GM18858 (cell line): ENCODE measurements at regions not wholly inside any gene's neighbourhood (a gene's known extent, or its start where the extent isn't known, plus 50 kb on each side); places are given as distances from the start of the nearest gene placed in this dataset.
"Not testable (repeated sequence)": the region's sequence is repeated elsewhere in the genome, so short reads cannot be mapped to it uniquely, and the experiment has no call there.

Source experiments
- ATAC-seq: cut with Tn5 transposase; IDR thresholded peaks from one replicate; pipeline ENCODE4 v1.9.1; 2021; ENCODE audit not compliant: unreplicated experiment

- no peak for ATAC-seq
Observed at GRCh38 chr9:124084087-124084486, 72.5 kb downstream of the LHX2 start.

DNA sequence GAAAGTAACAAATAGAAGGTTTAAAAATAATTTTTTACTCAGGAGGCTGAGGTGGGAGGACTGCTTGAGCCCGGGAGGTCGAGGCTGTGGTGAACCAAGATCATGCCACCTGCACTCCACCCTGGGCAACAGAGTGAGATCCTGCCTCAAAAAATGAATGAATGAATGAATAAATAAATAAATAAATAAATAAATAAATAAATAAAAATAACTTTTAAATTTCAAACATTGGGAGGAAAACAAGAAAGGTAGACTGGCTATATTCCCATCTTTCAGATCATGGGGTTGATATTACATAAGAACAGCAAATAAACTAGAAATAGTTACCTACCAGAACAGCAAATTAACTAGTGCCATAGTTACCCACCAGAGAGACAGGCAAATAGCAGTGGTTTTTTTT lies 75.7 kb downstream of the LHX2 start:
- no peak for ATAC-seq

- ATAC-seq = no peak
Observed at GRCh38 chr9:124088476-124088837, 76.9 kb downstream of the LHX2 start.

DNA sequence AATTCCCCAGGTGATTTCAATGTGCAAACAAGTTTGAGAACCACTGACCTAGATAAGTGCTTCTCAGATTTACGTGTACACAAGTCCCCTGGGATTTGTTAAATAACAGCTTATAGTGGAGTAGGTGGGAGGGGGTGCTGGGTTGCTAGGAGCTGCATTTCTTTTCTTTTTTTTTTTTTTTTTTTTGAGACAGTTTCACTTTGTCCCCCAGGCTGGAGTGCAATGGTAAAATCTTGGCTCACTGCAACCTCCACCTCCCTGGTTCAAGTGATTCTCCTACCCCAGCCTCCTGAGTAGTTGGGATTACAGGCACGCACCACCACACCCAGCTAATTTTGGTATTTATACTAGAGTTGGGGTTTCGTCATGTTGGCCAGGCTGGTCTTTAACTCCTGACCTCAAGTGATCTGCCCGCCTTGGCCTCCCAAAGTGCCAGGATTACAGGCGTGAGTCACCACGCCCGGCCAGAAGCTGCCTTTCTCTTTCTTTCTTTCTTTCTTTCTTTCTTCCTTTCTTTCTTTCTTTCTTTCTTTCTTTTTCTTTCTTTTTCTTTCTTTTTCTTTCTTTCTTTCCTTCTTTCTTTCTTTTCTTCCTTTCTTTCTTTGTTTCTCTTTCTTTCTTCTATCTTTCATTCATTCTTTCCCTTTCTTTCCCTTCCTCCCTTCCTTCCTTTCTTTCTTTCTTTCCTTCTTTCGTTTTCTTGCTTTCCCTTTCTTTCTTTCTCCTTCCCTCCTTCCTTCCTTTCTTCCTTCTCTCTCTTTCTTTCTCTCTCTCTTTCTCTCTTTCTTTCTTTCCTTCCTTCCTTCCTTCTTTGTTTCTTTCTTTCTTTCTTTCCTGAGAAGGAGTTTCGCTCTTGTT lies 78.3 kb downstream of the LHX2 start:
- not testable (repeated sequence) for ATAC-seq

DNA sequence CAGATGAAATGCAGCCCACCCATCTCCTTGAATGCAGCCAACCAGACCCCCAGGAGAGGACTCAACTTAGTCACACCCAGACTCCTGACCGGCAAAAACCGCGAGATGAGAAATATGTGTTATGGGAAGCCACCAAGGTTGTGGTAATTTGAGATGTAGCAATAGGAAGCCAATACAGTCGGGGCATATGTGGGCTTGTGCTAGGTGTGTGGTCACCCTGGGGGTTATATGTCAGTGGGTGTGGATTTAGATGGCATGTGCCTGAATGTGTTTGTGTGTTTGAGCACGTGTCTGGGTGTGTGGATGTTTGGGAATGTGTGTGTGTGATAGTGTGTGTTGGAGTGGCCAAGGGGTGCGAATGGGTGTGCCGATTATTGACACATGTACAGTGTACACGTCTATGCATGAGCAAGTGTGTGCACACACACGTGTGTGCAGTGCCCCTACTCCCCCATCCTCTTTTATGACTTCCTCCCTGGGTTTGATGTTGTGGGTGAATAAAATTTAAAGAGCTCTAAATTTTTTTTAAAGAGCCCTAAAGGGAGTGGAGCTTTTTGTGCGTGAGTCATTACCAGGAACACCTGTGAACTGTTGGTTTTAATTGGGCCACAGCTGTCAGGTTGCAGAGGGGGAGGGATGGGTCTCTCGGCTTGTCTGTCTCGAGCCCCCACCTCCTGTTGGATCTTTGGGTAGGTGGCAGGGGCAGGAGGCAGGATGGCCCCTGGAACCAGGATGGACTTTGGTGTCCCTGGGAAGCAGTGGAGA lies 86.8 kb downstream of the LHX2 start:
- ATAC-seq = no peak

DNA sequence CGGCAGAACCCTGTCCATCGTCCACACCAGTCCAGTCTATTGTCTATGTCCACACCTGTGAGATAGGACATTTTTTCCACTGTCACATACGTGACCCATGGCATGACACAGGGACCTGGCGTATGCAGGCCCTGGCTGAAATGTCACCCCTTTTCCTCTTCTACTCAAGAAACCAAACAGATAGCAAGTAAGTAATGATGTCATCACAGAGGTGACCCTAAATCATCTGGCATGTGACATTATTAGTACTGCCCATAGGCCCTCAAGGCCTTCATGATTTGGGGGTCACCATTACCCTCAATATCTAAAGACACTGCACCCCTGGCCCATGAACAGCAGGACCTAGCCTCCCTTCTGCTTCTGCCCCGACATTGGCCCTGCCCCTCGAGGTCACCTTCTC lies 88.3 kb downstream of the LHX2 start:
- no peak for ATAC-seq

DNA sequence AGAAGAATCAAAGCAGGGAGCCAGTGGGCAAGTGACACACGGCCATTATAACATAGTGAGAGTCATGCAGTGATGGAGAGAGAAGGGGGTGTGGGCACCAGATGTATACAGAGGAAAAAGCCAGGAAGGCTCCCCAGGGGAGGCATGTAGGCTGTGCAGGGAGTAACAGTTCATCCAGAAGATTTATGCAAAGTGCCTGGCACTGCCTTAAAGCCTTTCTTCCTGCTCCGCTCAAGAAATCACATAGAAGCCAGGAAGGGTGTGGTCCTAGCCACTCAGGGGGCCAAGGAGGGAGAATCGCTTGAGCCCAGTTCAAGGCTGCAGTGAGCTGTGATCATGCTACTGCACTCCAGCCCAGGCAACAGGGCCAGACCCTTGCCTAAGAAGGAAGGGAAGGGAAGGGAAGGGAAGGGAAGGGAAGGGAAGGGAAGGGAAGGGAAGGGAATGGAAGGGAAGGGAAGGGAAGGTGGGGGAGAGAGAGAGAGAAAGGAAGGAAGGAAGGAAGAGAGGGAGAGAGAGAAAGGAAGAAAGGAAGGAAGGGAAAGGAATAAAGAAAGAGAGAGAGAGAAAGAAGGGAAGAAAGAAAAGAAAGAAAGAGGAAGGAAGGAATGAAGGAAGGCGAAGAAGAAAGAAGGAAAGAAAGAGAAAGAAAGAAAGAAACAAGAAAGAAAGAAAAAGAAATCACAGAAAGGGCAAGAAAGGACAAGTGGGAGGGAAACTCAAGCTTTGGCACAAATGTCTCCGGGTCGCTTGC lies 89.8 kb downstream of the LHX2 start:
- no peak for ATAC-seq

DNA sequence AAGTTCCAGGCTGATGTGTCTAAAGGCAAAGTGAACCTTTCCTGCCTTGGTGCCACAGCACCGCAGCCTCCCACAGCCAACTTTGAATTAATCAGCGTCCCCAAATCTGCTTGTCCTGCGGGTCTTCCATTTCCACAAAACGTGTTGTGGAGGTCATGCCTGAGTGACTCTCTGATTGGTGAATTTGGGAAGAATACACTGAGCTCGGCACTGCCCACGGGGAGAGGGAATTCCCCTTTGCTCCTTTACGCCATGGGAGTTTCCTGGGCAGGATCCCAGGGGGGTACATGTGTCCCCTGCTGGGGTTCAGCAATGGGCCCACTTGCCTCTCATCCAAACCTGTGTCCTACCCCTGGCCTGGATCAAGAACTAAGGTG lies 90.4 kb downstream of the LHX2 start:
- ATAC-seq = no peak

- no peak for ATAC-seq
Observed at GRCh38 chr9:124102363-124102762, 90.8 kb downstream of the LHX2 start.

DNA sequence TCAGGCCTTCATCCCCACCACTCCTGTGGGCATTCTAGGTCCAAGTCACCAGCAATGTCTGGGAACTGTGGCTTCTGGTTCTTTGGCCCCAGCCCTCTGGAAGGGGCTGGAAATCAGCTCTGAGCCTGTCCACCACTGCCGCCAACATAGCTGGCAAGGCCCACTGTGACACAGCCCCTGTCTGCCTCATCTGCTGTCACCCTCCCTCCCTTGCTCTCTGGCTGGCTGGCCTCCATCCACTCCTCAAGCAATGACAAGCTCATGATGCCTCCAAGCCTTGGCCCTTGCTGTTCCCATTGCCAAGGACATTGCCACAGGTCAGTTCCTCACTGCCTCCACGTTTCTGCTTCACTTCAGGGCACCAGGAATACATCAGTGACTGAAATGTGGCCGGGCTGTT lies 93.7 kb downstream of the LHX2 start:
- ATAC-seq = no peak

GRCh38 chr9:124108216-124108615 lies 96.6 kb downstream of the LHX2 start:
- ATAC-seq = no peak

- ATAC-seq = no peak
Observed at GRCh38 chr9:124110307-124110915, 98.8 kb downstream of the LHX2 start.

DNA sequence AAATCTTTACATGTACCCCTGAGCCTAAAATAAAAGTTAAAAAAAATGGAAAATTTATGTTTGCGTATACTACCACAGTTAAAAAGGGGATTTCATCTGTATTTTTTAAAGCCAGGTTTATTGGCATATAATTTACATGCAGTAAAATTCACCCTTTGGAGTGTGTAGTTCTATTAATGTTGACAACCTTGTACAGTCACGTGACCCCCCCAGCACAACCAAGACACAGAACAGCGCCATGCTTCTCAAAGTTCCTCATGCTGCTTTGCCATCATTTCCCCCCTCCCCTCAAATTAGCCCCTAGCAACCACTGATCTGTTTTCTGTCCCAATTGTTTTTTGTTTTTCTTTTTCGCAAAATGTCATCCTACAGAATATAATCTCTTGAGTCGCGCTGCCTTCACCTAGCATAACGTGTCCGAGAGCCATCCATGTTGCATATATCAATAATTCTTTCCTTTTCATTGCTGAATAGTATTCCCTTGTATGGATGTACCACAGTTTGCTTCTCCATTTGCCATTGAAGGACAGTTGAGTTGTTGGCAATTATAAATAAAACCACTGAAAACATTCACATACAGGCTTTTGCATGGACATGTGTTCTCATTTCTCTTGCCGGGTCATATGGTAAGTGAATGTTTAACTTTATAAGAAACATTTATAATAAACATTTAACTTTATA lies 105.3 kb downstream of the LHX2 start:
- ATAC-seq = no peak

GRCh38 chr9:124118894-124119293 lies 107.3 kb downstream of the LHX2 start:
- no peak for ATAC-seq

DNA sequence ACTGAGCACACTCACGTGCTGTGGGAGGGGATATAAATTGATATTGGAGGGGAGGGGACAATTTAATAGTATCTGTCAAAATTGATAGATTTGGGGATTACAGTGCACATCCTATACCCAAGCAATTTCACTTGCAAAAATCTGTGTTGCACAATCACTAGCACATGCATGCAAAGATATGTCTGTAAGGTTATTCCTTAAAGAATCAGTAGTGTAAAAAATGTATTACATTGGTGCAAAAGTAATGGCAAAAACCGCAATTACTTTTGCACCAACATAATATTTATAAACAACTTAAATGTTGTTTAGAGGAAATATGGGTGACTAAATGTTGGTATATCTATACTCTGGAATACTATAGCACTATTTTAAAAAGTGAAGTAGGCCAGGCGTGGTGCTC lies 108.7 kb downstream of the LHX2 start:
- no peak for ATAC-seq

GRCh38 chr9:124121725-124122124 lies 110.2 kb downstream of the LHX2 start:
- ATAC-seq = no peak

DNA sequence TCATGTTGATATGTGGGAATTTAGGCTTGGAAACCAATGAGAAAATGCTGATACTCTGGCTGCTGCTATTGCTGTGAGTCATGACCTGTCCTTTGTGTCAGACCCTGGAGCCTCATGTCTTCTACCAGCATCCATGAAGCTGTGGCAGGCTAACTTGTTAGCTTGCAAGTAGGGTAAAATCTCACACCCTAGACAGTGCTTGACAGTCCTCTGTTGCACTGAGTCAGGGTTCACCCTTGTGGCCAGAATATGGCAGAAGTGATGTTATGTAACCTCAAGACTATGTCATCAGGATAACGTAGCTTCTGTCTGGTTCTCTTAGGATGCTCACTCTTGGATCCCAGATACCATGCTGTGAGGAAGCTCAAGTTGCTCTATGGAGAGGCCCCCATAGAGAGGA lies 110.8 kb downstream of the LHX2 start:
- ATAC-seq = no peak

DNA sequence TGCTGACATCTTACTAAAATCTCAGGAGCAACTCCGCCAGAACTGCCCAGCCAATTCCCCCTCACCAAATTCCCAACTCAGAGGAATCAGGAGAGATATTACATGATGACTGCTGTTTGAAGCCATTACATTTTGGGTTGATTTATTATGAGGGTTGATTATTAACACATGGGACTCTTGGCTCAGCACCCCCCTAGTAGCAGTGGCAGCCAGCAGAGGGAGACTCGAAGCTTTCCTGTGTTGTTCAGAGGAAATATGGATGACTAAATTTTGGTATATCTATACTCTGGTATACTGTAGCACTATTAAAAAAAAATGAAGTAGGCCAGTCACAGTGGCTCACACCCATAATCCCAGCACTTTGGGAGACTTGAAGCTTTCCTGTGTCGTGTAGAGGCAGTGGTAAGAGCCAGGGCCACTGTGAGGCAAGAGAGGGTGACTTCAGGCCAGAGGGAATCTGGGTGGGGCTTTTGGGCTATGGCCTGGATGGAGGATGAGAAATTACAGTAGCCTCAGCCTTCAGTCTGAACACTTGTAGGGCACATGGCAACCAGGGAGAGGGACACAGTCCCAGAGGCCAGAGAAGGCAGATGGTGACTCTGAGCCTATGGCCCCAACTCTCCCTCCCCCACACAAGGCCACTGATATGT lies 111.4 kb downstream of the LHX2 start:
- no peak for ATAC-seq

DNA sequence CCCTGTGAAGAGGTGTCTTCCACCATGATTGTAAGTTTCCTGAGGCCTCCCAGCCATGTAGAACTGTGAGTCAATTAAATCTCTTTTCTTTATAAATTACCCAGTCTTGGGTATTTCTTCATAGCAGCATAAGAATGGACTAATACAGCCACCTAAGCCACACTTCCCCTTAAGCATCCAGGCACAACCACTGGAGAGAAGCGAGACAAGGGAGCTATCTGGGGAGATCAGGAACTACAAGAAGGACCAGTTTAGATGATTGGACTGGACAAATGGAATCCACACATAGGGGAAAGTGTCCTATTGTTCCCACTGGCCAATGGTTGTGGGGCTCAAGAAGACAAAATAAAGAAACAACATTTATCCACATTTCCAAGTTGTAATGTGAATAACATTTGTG lies 112.1 kb downstream of the LHX2 start:
- ATAC-seq = not testable (repeated sequence)
